HCT116 (cell line): ENCODE measurements at regions not wholly inside any gene's neighbourhood (a gene's known extent, or its start where the extent isn't known, plus 50 kb on each side); places are given as distances from the start of the nearest gene placed in this dataset.

Experiments used
- CTCF ChIP-seq, 3 experiments: fragments of 200-600 bp in 1 of 3; sonication (generic) in 1 of 3; IDR thresholded peaks in 2 of 3; conservative IDR thresholded peaks in 1 of 3; 2 replicates each; pipeline ENCODE4 v1.5.1; 2012 to 2017; ENCODE audit warnings: low read depth in 2 of 3, low read length in 2 of 3, antibody characterized with exemption in 1 of 3, borderline replicate concordance in 1 of 3, control low read depth in 1 of 3, mild to moderate bottlenecking in 1 of 3, mixed read lengths in 1 of 3, mixed run types in 1 of 3, moderate library complexity in 1 of 3; ENCODE audit not compliant: insufficient read depth in 1 of 3
- ELF1 ChIP-seq: IDR thresholded peaks from 2 replicates; pipeline ENCODE4 v1.6.1; 2012; ENCODE audit warnings: low read depth, borderline replicate concordance
- EZH2 ChIP-seq: fragments of 200-600 bp; sonication (generic); IDR thresholded peaks from 2 replicates; pipeline ENCODE4 v1.6.1; 2017; ENCODE audit warnings: antibody characterized with exemption, mixed run types
- EZH2phosphoT487 ChIP-seq: fragments of 200-600 bp; IDR thresholded peaks from 2 replicates; pipeline ENCODE4 v1.6.1; 2018; ENCODE audit warnings: antibody characterized with exemption, borderline replicate concordance
- POLR2A ChIP-seq: IDR thresholded peaks from 2 replicates; pipeline ENCODE4 v1.7.0; 2011; ENCODE audit warnings: borderline replicate concordance; ENCODE audit not compliant: insufficient read depth, insufficient read length; ENCODE audit errors: extremely low read depth
- POLR2AphosphoS5 ChIP-seq: IDR thresholded peaks from 2 replicates; pipeline ENCODE4 v1.6.1; 2011; ENCODE audit warnings: mild to moderate bottlenecking, low read depth, low read length, moderate library complexity
- SRF ChIP-seq: IDR thresholded peaks from 2 replicates; pipeline ENCODE4 v1.6.1; 2012; ENCODE audit warnings: low read depth
- TCF7L2 ChIP-seq: IDR thresholded peaks from 2 replicates; pipeline ENCODE4 v1.7.0; 2011; ENCODE audit warnings: borderline replicate concordance, inconsistent platforms; ENCODE audit not compliant: insufficient read depth, insufficient read length; ENCODE audit errors: extremely low read depth
- YY1 ChIP-seq: IDR thresholded peaks from 2 replicates; pipeline ENCODE4 v1.6.1; 2011; ENCODE audit warnings: low read length, low read depth, moderate library complexity, mild to moderate bottlenecking; ENCODE audit not compliant: insufficient replicate concordance; ENCODE audit errors: extremely low read depth
- TF ChIP-seq, protein P1 (sequence below): IDR thresholded peaks from 2 replicates; pipeline ENCODE4 v1.6.1; 2012; ENCODE audit warnings: low read depth

GRCh38 chr13:50123515-50123861 lies 108.2 kb downstream of the KCNRG start:
- no peak for TF ChIP-seq CTCF (IDR thresholded peaks at IDR 0.05 in 2 of 3, conservative IDR thresholded peaks at IDR 0.05 in 1 of 3; ENCODE audit: borderline replicate concordance in 1 of 3, insufficient read depth in 1 of 3, low read depth in 2 of 3, low read length in 2 of 3)
- TF ChIP-seq POLR2AphosphoS5 = no peak
- no peak for TF ChIP-seq POLR2A
- no peak for TF ChIP-seq EZH2phosphoT487
- TF ChIP-seq TCF7L2 = no peak
- TF ChIP-seq SRF = no peak
- TF ChIP-seq, protein P1, sequence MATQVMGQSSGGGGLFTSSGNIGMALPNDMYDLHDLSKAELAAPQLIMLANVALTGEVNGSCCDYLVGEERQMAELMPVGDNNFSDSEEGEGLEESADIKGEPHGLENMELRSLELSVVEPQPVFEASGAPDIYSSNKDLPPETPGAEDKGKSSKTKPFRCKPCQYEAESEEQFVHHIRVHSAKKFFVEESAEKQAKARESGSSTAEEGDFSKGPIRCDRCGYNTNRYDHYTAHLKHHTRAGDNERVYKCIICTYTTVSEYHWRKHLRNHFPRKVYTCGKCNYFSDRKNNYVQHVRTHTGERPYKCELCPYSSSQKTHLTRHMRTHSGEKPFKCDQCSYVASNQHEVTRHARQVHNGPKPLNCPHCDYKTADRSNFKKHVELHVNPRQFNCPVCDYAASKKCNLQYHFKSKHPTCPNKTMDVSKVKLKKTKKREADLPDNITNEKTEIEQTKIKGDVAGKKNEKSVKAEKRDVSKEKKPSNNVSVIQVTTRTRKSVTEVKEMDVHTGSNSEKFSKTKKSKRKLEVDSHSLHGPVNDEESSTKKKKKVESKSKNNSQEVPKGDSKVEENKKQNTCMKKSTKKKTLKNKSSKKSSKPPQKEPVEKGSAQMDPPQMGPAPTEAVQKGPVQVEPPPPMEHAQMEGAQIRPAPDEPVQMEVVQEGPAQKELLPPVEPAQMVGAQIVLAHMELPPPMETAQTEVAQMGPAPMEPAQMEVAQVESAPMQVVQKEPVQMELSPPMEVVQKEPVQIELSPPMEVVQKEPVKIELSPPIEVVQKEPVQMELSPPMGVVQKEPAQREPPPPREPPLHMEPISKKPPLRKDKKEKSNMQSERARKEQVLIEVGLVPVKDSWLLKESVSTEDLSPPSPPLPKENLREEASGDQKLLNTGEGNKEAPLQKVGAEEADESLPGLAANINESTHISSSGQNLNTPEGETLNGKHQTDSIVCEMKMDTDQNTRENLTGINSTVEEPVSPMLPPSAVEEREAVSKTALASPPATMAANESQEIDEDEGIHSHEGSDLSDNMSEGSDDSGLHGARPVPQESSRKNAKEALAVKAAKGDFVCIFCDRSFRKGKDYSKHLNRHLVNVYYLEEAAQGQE = no peak
- TF ChIP-seq YY1 = no peak
- TF ChIP-seq EZH2 = no peak
- no peak for TF ChIP-seq ELF1
